ENCODE measurements at regions not wholly inside any gene's neighbourhood (a gene's known extent, or its start where the extent isn't known, plus 50 kb on each side); places are given as distances from the start of the nearest gene placed in this dataset.

GRCh38 chr4:20617678-20618396 lies 82.4 kb upstream of the PACRGL start:
- no TSS peak for BruUV-seq (replicated peaks)
- Histone ChIP-seq H3K9me3 (ENCODE audit: control insufficient read depth, insufficient read depth, low read depth, low read length) (no peaks in the 10 kb centered on the region), H3K36me3 (ENCODE audit: control insufficient read depth, insufficient read depth, low read length) (no peaks in the 10 kb centered on the region), H3K4me3 (ENCODE audit: low read depth in 2 of 2, low read length in 2 of 2) (no peak overlapping the region), H3K27ac (ENCODE audit: low read length) (no peak overlapping the region), H3K27me3 (ENCODE audit: control insufficient read depth, insufficient read depth, low read length) (no peaks in the 10 kb centered on the region), H3K4me1 (ENCODE audit: control insufficient read depth, insufficient read depth, low read length) (no peaks in the 10 kb centered on the region)
- POLR2A ChIA-PET, result no interaction called here
- CTCF ChIA-PET, result no interaction called here
- intact Hi-C loops (cut with micrococcal nuclease; ENCODE audit: unreplicated experiment), result no loop called here
- DNase-seq (ENCODE audit: low read depth, low spot score) (no peak), ATAC-seq (no peak)
- TF ChIP-seq POLR2AphosphoS5 (IDR thresholded peaks at IDR 0.05; ENCODE audit: low read depth, low read length) (no peak), SIN3A (IDR thresholded peaks at IDR 0.05; ENCODE audit: borderline replicate concordance, insufficient read depth, low read depth, low read length) (no peak), TCF7L2 (IDR thresholded peaks at IDR 0.05; ENCODE audit: low read depth, low read length) (no peak), CTCF (IDR thresholded peaks at IDR 0.05) (no peak)
- TF ChIP-seq, protein P1, sequence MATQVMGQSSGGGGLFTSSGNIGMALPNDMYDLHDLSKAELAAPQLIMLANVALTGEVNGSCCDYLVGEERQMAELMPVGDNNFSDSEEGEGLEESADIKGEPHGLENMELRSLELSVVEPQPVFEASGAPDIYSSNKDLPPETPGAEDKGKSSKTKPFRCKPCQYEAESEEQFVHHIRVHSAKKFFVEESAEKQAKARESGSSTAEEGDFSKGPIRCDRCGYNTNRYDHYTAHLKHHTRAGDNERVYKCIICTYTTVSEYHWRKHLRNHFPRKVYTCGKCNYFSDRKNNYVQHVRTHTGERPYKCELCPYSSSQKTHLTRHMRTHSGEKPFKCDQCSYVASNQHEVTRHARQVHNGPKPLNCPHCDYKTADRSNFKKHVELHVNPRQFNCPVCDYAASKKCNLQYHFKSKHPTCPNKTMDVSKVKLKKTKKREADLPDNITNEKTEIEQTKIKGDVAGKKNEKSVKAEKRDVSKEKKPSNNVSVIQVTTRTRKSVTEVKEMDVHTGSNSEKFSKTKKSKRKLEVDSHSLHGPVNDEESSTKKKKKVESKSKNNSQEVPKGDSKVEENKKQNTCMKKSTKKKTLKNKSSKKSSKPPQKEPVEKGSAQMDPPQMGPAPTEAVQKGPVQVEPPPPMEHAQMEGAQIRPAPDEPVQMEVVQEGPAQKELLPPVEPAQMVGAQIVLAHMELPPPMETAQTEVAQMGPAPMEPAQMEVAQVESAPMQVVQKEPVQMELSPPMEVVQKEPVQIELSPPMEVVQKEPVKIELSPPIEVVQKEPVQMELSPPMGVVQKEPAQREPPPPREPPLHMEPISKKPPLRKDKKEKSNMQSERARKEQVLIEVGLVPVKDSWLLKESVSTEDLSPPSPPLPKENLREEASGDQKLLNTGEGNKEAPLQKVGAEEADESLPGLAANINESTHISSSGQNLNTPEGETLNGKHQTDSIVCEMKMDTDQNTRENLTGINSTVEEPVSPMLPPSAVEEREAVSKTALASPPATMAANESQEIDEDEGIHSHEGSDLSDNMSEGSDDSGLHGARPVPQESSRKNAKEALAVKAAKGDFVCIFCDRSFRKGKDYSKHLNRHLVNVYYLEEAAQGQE (IDR thresholded peaks at IDR 0.05; ENCODE audit: insufficient read depth in 1 of 2, low read depth in 2 of 2, low read length in 1 of 2), result no peak
- in situ Hi-C loops (cut with HindIII; ENCODE audit: low pct_unique_long_range_greater_than_20kb, low sequenced_read_pairs), result no loop called here

GRCh38 chr4:20618731-20619130 lies 81.5 kb upstream of the PACRGL start:
- POLR2A ChIA-PET, result no interaction called here
- BruUV-seq (replicated peaks), result no TSS peak
- CTCF ChIA-PET, result no interaction called here
- no peak for DNase-seq (ENCODE audit: low read depth, low spot score)
- Histone ChIP-seq H3K27me3 (ENCODE audit: control insufficient read depth, insufficient read depth, low read length) (no peaks in the 10 kb centered on the region), H3K27ac (ENCODE audit: low read length) (no peak overlapping the region), H3K4me3 (ENCODE audit: low read depth in 2 of 2, low read length in 2 of 2) (no peak overlapping the region), H3K4me1 (ENCODE audit: control insufficient read depth, insufficient read depth, low read length) (no peaks in the 10 kb centered on the region), H3K9me3 (ENCODE audit: control insufficient read depth, insufficient read depth, low read depth, low read length) (no peaks in the 10 kb centered on the region), H3K36me3 (ENCODE audit: control insufficient read depth, insufficient read depth, low read length) (no peaks in the 10 kb centered on the region)
- intact Hi-C loops (cut with micrococcal nuclease; ENCODE audit: unreplicated experiment) (no loop called here), in situ Hi-C loops (cut with HindIII; ENCODE audit: low pct_unique_long_range_greater_than_20kb, low sequenced_read_pairs) (no loop called here)
- no peak for ATAC-seq
- TF ChIP-seq, protein P1 (IDR thresholded peaks at IDR 0.05; ENCODE audit: insufficient read depth in 1 of 2, low read depth in 2 of 2, low read length in 1 of 2), result no peak
- TF ChIP-seq SIN3A (IDR thresholded peaks at IDR 0.05; ENCODE audit: borderline replicate concordance, insufficient read depth, low read depth, low read length) (no peak), CTCF (IDR thresholded peaks at IDR 0.05) (no peak), TCF7L2 (IDR thresholded peaks at IDR 0.05; ENCODE audit: low read depth, low read length) (no peak), POLR2AphosphoS5 (IDR thresholded peaks at IDR 0.05; ENCODE audit: low read depth, low read length) (no peak)
